ENCODE measurements at regions not wholly inside any gene's neighbourhood (a gene's known extent, or its start where the extent isn't known, plus 50 kb on each side); places are given as distances from the start of the nearest gene placed in this dataset.
"Not testable (repeated sequence)": the region's sequence is repeated elsewhere in the genome, so short reads cannot be mapped to it uniquely, and the experiment has no call there.

GRCh38 chr18:39366656-39367055, 1801.1 kb upstream of the CELF4 start:
- no peak for DNase-seq

- no peak for DNase-seq
Measured at GRCh38 chr18:39365836-39366485, 1800.4 kb upstream of the CELF4 start.

GRCh38 chr18:39360072-39360471, 1794.5 kb upstream of the CELF4 start:
- no peak for DNase-seq

GRCh38 chr18:39359636-39360035, 1794.0 kb upstream of the CELF4 start:
- DNase-seq: no peak

GRCh38 chr18:39350945-39351344, 1785.3 kb upstream of the CELF4 start:
- no peak for DNase-seq

GRCh38 chr18:39349801-39350200, 1784.2 kb upstream of the CELF4 start:
- DNase-seq: no peak

- no peak for DNase-seq
Measured at GRCh38 chr18:39348757-39349156, 1783.2 kb upstream of the CELF4 start.

GRCh38 chr18:39347701-39348100, 1782.1 kb upstream of the CELF4 start:
- DNase-seq: no peak

GRCh38 chr18:39346916-39347315, 1781.3 kb upstream of the CELF4 start:
- no peak for DNase-seq

GRCh38 chr18:39345321-39345720, 1779.7 kb upstream of the CELF4 start:
- no peak for DNase-seq

GRCh38 chr18:39344487-39344886, 1778.9 kb upstream of the CELF4 start:
- no peak for DNase-seq

GRCh38 chr18:39341129-39341528, 1775.5 kb upstream of the CELF4 start:
- DNase-seq: no peak

- no peak for DNase-seq
Measured at GRCh38 chr18:39340418-39340817, 1774.8 kb upstream of the CELF4 start.

- DNase-seq: no peak
Measured at GRCh38 chr18:39329496-39330275, 1764.1 kb upstream of the CELF4 start.

- DNase-seq: no peak
Measured at GRCh38 chr18:39326772-39327171, 1761.2 kb upstream of the CELF4 start.

GRCh38 chr18:39325973-39326372, 1760.4 kb upstream of the CELF4 start:
- no peak for DNase-seq

- DNase-seq: no peak
Measured at GRCh38 chr18:39319141-39319540, 1753.5 kb upstream of the CELF4 start.

GRCh38 chr18:39318462-39318861, 1752.9 kb upstream of the CELF4 start:
- no peak for DNase-seq

GRCh38 chr18:39318008-39318407, 1752.4 kb upstream of the CELF4 start:
- no peak for DNase-seq

GRCh38 chr18:39314595-39314994, 1749.0 kb upstream of the CELF4 start:
- no peak for DNase-seq

- no peak for DNase-seq
Measured at GRCh38 chr18:39313992-39314391, 1748.4 kb upstream of the CELF4 start.

GRCh38 chr18:39311111-39311712, 1745.6 kb upstream of the CELF4 start:
- no peak for DNase-seq

- not testable (repeated sequence) for DNase-seq
Measured at GRCh38 chr18:39308931-39309521, 1743.4 kb upstream of the CELF4 start.

GRCh38 chr18:39305766-39306165, 1740.2 kb upstream of the CELF4 start:
- no peak for DNase-seq
